ENCODE measurements at regions not wholly inside any gene's neighbourhood (a gene's known extent, or its start where the extent isn't known, plus 50 kb on each side); places are given as distances from the start of the nearest gene placed in this dataset.

DNA sequence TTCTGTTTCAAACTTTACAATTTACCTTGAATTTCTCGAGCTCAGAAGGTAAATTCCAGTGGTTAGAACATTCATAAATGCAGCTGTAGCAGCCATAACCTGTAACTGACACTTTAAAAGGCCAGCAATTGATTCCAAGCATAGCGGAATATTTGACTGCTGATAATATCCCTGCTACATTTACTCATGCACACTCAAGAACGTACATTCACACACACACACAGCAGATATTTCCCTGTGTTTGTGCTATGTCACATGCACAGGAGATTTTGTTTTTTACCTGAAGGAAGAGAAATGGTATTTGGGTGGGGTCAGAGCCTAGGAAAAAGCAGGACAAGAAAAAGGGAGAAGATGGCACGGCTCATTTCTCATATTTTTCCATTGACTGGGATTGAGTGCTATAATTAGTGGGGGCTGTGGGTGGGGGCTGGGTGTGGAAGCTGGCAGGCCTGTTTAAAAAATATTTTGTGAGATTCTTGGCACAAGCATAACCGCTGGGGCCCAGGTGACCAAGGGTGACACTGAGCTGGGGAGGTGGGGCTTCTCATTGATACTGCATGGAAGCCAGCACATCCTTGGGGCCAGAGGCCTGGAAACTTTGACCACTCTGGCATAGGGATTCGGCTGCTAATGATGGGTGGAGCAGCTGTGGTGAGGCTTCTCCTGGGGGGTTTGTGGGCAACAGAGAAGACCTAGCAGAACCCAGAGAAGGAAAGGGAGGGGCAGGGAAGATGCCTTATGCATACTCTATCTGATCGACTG lies 88.9 kb upstream of the TPRG1 start:
- no peak overlapping the region for H4K91ac ChIP-seq (ENCODE audit: low read length)
- no peak overlapping the region for H2BK5ac ChIP-seq (ENCODE audit: low read depth, low read length, poor library complexity, severe bottlenecking)
- no peaks in the 10 kb centered on the region for H3K36me3 ChIP-seq (ENCODE audit: control insufficient read depth in 1 of 2, insufficient read depth in 2 of 2, low read depth in 1 of 2, low read length in 2 of 2)
- no peak overlapping the region for H2BK120ac ChIP-seq (ENCODE audit: low read depth, low read length)
- H2AFZ ChIP-seq (ENCODE audit: low read depth, low read length) = no peak overlapping the region
- no peak for DNase-seq
- no peak overlapping the region for H3K23ac ChIP-seq (ENCODE audit: low read length in 2 of 2)
- H3K9ac ChIP-seq (ENCODE audit: low read length) = no peak overlapping the region
- 81% methylated on average over 6 of the region's 7 CpGs for WGBS
- no peak overlapping the region for H2BK12ac ChIP-seq (ENCODE audit: low read length in 2 of 2)
- no peak overlapping the region for H2AK5ac ChIP-seq (ENCODE audit: low read length, severe bottlenecking)
- no peaks in the 10 kb centered on the region for H3K4me1 ChIP-seq (ENCODE audit: control insufficient read depth, insufficient read depth, low read depth, low read length)
- no peak overlapping the region for H3K4me2 ChIP-seq (ENCODE audit: low read length, poor library complexity, severe bottlenecking)
- H3K27ac ChIP-seq (ENCODE audit: low read length, poor library complexity, severe bottlenecking) = no peak overlapping the region
- no peak overlapping the region for H2BK15ac ChIP-seq (ENCODE audit: low read depth, poor library complexity, severe bottlenecking)
- no peak overlapping the region for H3K4ac ChIP-seq (ENCODE audit: low read depth in 1 of 2, low read length in 2 of 2)
- no peak overlapping the region for H3K18ac ChIP-seq (ENCODE audit: low read depth in 1 of 2, low read length in 2 of 2)
- no peak overlapping the region for H3K14ac ChIP-seq (ENCODE audit: low read length in 2 of 2)
- peaks cover 0 to 17% of the 10 kb centered on the region in 2 experiments for H3K27me3 ChIP-seq (ENCODE audit: control insufficient read depth in 1 of 2, insufficient read depth in 1 of 2, low read length in 2 of 2)
- no peaks in the 10 kb centered on the region for H3K79me1 ChIP-seq (replicated peaks; ENCODE audit: low read length, poor library complexity, severe bottlenecking)
- H3K4me3 ChIP-seq (ENCODE audit: insufficient read depth in 1 of 2, low read depth in 1 of 2, low read length in 2 of 2) = no peak overlapping the region
- no peak overlapping the region for H4K8ac ChIP-seq (ENCODE audit: low read length)
- H3K9me3 ChIP-seq (ENCODE audit: control insufficient read depth, low read length) = no peaks in the 10 kb centered on the region

DNA sequence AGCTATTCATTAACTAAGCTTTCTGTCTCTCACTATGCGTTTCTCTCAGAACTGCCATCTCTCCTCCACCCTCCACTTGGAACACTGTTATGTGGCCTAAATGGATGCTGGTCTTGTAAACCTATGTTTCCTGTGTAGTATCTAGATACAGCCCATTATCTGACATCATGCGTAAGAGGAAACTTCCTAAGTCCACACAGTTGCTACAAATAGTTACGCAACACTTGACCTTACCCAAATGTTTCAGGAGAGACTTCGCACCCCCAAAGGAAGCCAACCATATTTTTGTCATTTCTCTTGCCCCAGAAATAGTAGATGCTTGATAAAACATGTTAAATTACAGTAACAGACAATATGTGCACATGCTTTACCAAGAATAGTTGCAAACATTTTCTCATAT lies 87.2 kb upstream of the TPRG1 start:
- no peak for DNase-seq
- H2BK120ac ChIP-seq (ENCODE audit: low read depth, low read length) = no peak overlapping the region
- H3K18ac ChIP-seq (ENCODE audit: low read depth in 1 of 2, low read length in 2 of 2) = no peak overlapping the region
- no peak overlapping the region for H3K27ac ChIP-seq (ENCODE audit: low read length, poor library complexity, severe bottlenecking)
- H2AK5ac ChIP-seq (ENCODE audit: low read length, severe bottlenecking) = no peak overlapping the region
- H3K4me1 ChIP-seq (ENCODE audit: control insufficient read depth, insufficient read depth, low read depth, low read length) = no peaks in the 10 kb centered on the region
- H3K14ac ChIP-seq (ENCODE audit: low read length in 2 of 2) = no peak overlapping the region
- no peaks in the 10 kb centered on the region for H3K79me1 ChIP-seq (replicated peaks; ENCODE audit: low read length, poor library complexity, severe bottlenecking)
- no peak overlapping the region for H3K4me3 ChIP-seq (ENCODE audit: insufficient read depth in 1 of 2, low read depth in 1 of 2, low read length in 2 of 2)
- H4K91ac ChIP-seq (ENCODE audit: low read length) = no peak overlapping the region
- H3K36me3 ChIP-seq (ENCODE audit: control insufficient read depth in 1 of 2, insufficient read depth in 2 of 2, low read depth in 1 of 2, low read length in 2 of 2) = no peaks in the 10 kb centered on the region
- H3K4me2 ChIP-seq (ENCODE audit: low read length, poor library complexity, severe bottlenecking) = no peak overlapping the region
- no peak overlapping the region for H3K9ac ChIP-seq (ENCODE audit: low read length)
- H2BK5ac ChIP-seq (ENCODE audit: low read depth, low read length, poor library complexity, severe bottlenecking) = no peak overlapping the region
- WGBS = 95% methylated on average over 2 of the region's 4 CpGs
- no peak overlapping the region for H2BK15ac ChIP-seq (ENCODE audit: low read depth, poor library complexity, severe bottlenecking)
- no peak overlapping the region for H4K8ac ChIP-seq (ENCODE audit: low read length)
- H2BK12ac ChIP-seq (ENCODE audit: low read length in 2 of 2) = no peak overlapping the region
- H3K9me3 ChIP-seq (ENCODE audit: control insufficient read depth, low read length) = no peaks in the 10 kb centered on the region
- no peak overlapping the region for H2AFZ ChIP-seq (ENCODE audit: low read depth, low read length)
- no peak overlapping the region for H3K4ac ChIP-seq (ENCODE audit: low read depth in 1 of 2, low read length in 2 of 2)
- H3K23ac ChIP-seq (ENCODE audit: low read length in 2 of 2) = no peak overlapping the region
- peaks cover 0 to 17% of the 10 kb centered on the region in 2 experiments for H3K27me3 ChIP-seq (ENCODE audit: control insufficient read depth in 1 of 2, insufficient read depth in 1 of 2, low read length in 2 of 2)

DNA sequence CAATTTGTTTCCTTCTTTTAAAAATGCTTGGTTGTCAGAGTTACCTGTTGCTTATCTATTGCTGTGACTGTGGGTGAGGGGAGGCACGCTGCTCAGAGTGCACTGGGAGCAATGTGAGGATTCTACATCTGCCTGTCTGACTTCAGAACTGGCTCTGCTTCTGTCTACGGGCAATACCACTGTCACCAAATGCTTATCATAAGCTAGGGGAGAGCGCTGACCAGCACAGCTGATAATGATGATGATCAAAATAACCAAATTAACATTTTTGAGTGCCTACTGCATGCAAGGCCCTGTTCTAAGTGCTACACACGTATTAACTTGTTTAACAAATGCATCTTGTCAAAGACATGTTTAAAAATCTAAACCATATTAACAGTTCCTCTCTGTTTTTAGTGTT lies 79.2 kb upstream of the TPRG1 start:
- Histone ChIP-seq H3K14ac (ENCODE audit: low read length in 2 of 2) (no peak overlapping the region), H3K36me3 (ENCODE audit: control insufficient read depth in 1 of 2, insufficient read depth in 2 of 2, low read depth in 1 of 2, low read length in 2 of 2) (no peaks in the 10 kb centered on the region), H4K8ac (ENCODE audit: low read length) (no peak overlapping the region), H2AK5ac (ENCODE audit: low read length, severe bottlenecking) (no peak overlapping the region), H2BK5ac (ENCODE audit: low read depth, low read length, poor library complexity, severe bottlenecking) (no peak overlapping the region), H3K27ac (ENCODE audit: low read length, poor library complexity, severe bottlenecking) (no peak overlapping the region), H3K27me3 (ENCODE audit: control insufficient read depth in 1 of 2, insufficient read depth in 1 of 2, low read length in 2 of 2) (no peaks in the 10 kb centered on the region), H2BK12ac (ENCODE audit: low read length in 2 of 2) (no peak overlapping the region), H3K9ac (ENCODE audit: low read length) (no peak overlapping the region), H2AFZ (ENCODE audit: low read depth, low read length) (no peak overlapping the region), H3K79me1 (replicated peaks; ENCODE audit: low read length, poor library complexity, severe bottlenecking) (no peaks in the 10 kb centered on the region), H2BK120ac (ENCODE audit: low read depth, low read length) (no peak overlapping the region), H3K9me3 (ENCODE audit: control insufficient read depth, low read length) (no peaks in the 10 kb centered on the region), H3K4me3 (ENCODE audit: insufficient read depth in 1 of 2, low read depth in 1 of 2, low read length in 2 of 2) (no peak overlapping the region), H3K18ac (ENCODE audit: low read depth in 1 of 2, low read length in 2 of 2) (no peak overlapping the region), H2BK15ac (ENCODE audit: low read depth, poor library complexity, severe bottlenecking) (no peak overlapping the region), H3K4ac (ENCODE audit: low read depth in 1 of 2, low read length in 2 of 2) (no peak overlapping the region), H3K4me2 (ENCODE audit: low read length, poor library complexity, severe bottlenecking) (no peak overlapping the region), H3K4me1 (ENCODE audit: control insufficient read depth, insufficient read depth, low read depth, low read length) (no peaks in the 10 kb centered on the region), H4K91ac (ENCODE audit: low read length) (no peak overlapping the region), H3K23ac (ENCODE audit: low read length in 2 of 2) (no peak overlapping the region)
- DNase-seq = no peak
- 61% methylated on average over 4 of the region's 4 CpGs for WGBS

DNA sequence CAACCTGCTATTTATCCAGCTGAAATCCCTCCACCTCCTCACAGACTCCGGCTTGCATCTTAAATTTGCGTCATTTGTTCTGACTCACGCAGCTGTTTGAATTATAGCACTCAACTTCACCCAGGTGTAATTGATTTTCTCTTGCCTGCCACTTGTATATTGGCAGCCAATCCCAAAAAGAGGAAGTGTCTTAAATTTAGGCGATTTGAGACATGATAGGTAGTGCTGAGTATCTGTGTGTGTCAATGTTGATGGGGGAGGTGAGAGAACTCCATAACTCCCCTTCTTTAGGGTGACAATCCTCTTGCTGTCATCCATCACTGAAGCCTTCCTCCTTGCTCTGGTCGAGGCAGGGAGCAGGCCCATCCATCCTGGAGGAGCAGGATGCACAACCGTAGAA lies 77.2 kb upstream of the TPRG1 start:
- Histone ChIP-seq H3K4me2 (ENCODE audit: low read length, poor library complexity, severe bottlenecking) (no peak overlapping the region), H2BK15ac (ENCODE audit: low read depth, poor library complexity, severe bottlenecking) (no peak overlapping the region), H4K91ac (ENCODE audit: low read length) (no peak overlapping the region), H4K8ac (ENCODE audit: low read length) (no peak overlapping the region), H2BK5ac (ENCODE audit: low read depth, low read length, poor library complexity, severe bottlenecking) (no peak overlapping the region), H3K36me3 (ENCODE audit: control insufficient read depth in 1 of 2, insufficient read depth in 2 of 2, low read depth in 1 of 2, low read length in 2 of 2) (no peaks in the 10 kb centered on the region), H3K27ac (ENCODE audit: low read length, poor library complexity, severe bottlenecking) (no peak overlapping the region), H2BK120ac (ENCODE audit: low read depth, low read length) (no peak overlapping the region), H3K23ac (ENCODE audit: low read length in 2 of 2) (no peak overlapping the region), H3K9me3 (ENCODE audit: control insufficient read depth, low read length) (no peaks in the 10 kb centered on the region), H3K18ac (ENCODE audit: low read depth in 1 of 2, low read length in 2 of 2) (no peak overlapping the region), H3K4ac (ENCODE audit: low read depth in 1 of 2, low read length in 2 of 2) (no peak overlapping the region), H3K4me3 (ENCODE audit: insufficient read depth in 1 of 2, low read depth in 1 of 2, low read length in 2 of 2) (no peak overlapping the region), H2BK12ac (ENCODE audit: low read length in 2 of 2) (no peak overlapping the region), H3K27me3 (ENCODE audit: control insufficient read depth in 1 of 2, insufficient read depth in 1 of 2, low read length in 2 of 2) (no peaks in the 10 kb centered on the region), H2AFZ (ENCODE audit: low read depth, low read length) (no peak overlapping the region), H3K4me1 (ENCODE audit: control insufficient read depth, insufficient read depth, low read depth, low read length) (no peaks in the 10 kb centered on the region), H3K9ac (ENCODE audit: low read length) (no peak overlapping the region), H3K14ac (ENCODE audit: low read length in 2 of 2) (no peak overlapping the region), H2AK5ac (ENCODE audit: low read length, severe bottlenecking) (no peak overlapping the region), H3K79me1 (replicated peaks; ENCODE audit: low read length, poor library complexity, severe bottlenecking) (no peaks in the 10 kb centered on the region)
- 81% methylated on average over 5 of the region's 6 CpGs for WGBS
- no peak for DNase-seq

Measured in mesenchymal stem cell (in vitro differentiated cells and primary cell).